Activated CD4-positive, CD25-positive, alpha-beta regulatory T cell treated with anti-CD3 and anti-CD28 coated beads, Interleukin-2, amount 50 U/mL, for 72 hours (primary cell): ENCODE measurements at regions not wholly inside any gene's neighbourhood (a gene's known extent, or its start where the extent isn't known, plus 50 kb on each side); places are given as distances from the start of the nearest gene placed in this dataset.

ENCODE experiments used
- DNase-seq: peaks from one replicate; pipeline ENCODE4 v3.0.0; 2021

GRCh38 chr3:117133066-117133465 is 423.5 kb downstream of the TUSC7 start:
- DNase-seq: no peak

GRCh38 chr3:117135207-117135606 is 425.6 kb downstream of the TUSC7 start:
- no peak for DNase-seq

GRCh38 chr3:117136003-117136402 is 426.4 kb downstream of the TUSC7 start:
- no peak for DNase-seq

GRCh38 chr3:117137065-117137464 is 427.5 kb downstream of the TUSC7 start:
- no peak for DNase-seq

GRCh38 chr3:117139681-117140080 is 430.1 kb downstream of the TUSC7 start:
- DNase-seq: no peak

- DNase-seq: no peak
These were observed 432.2 kb downstream of the TUSC7 start for GRCh38 chr3:117141812-117142211.

- DNase-seq: no peak
These were observed 435.3 kb downstream of the TUSC7 start for GRCh38 chr3:117144853-117145252.

GRCh38 chr3:117145677-117146076 is 436.1 kb downstream of the TUSC7 start:
- no peak for DNase-seq

GRCh38 chr3:117146571-117146970 is 437.0 kb downstream of the TUSC7 start:
- DNase-seq: no peak

- no peak for DNase-seq
These were observed 440.0 kb downstream of the TUSC7 start for GRCh38 chr3:117149584-117149983.

GRCh38 chr3:117150628-117151027 is 441.0 kb downstream of the TUSC7 start:
- no peak for DNase-seq

- no peak for DNase-seq
These were observed 450.6 kb downstream of the TUSC7 start for GRCh38 chr3:117160176-117160575.

GRCh38 chr3:117161816-117162215 is 452.2 kb downstream of the TUSC7 start:
- DNase-seq: no peak

- no peak for DNase-seq
These were observed 455.6 kb downstream of the TUSC7 start for GRCh38 chr3:117165176-117165575.

GRCh38 chr3:117165601-117166051 is 456.0 kb downstream of the TUSC7 start:
- DNase-seq: no peak

GRCh38 chr3:117168896-117169295 is 459.3 kb downstream of the TUSC7 start:
- no peak for DNase-seq

- no peak for DNase-seq
These were observed 460.5 kb downstream of the TUSC7 start for GRCh38 chr3:117170094-117170493.

- DNase-seq: no peak
These were observed 461.5 kb downstream of the TUSC7 start for GRCh38 chr3:117171124-117171523.

- DNase-seq: no peak
These were observed 462.8 kb downstream of the TUSC7 start for GRCh38 chr3:117172426-117172825.

- no peak for DNase-seq
These were observed 471.6 kb downstream of the TUSC7 start for GRCh38 chr3:117181222-117181621.

- no peak for DNase-seq
These were observed 475.0 kb downstream of the TUSC7 start for GRCh38 chr3:117184574-117184973.

- DNase-seq: no peak
These were observed 481.7 kb downstream of the TUSC7 start for GRCh38 chr3:117191245-117191644.

- DNase-seq: no peak
These were observed 483.3 kb downstream of the TUSC7 start for GRCh38 chr3:117192888-117193287.

- DNase-seq: no peak
These were observed 483.8 kb downstream of the TUSC7 start for GRCh38 chr3:117193390-117193789.

- DNase-seq: no peak
These were observed 485.5 kb downstream of the TUSC7 start for GRCh38 chr3:117195034-117195433.

- no peak for DNase-seq
These were observed 491.4 kb downstream of the TUSC7 start for GRCh38 chr3:117200962-117201361.
